OCI-LY1 (cell line): ENCODE measurements at regions not wholly inside any gene's neighbourhood (a gene's known extent, or its start where the extent isn't known, plus 50 kb on each side); places are given as distances from the start of the nearest gene placed in this dataset.

Experiments
- H2AFZ ChIP-seq: fragments of 200-600 bp; sonication (generic), shearing (Covaris generic); 2 replicates; pipeline ENCODE4 v1.6.0; 2014; ENCODE audit warnings: antibody characterized with exemption, mild to moderate bottlenecking, low read length
- H3F3A ChIP-seq: fragments of 200-600 bp; sonication (generic), shearing (Covaris generic); 2 replicates; pipeline ENCODE4 v1.6.0; 2014; ENCODE audit warnings: mild to moderate bottlenecking, antibody characterized with exemption, low read length, moderate library complexity; ENCODE audit not compliant: insufficient read depth
- H3K27ac ChIP-seq: fragments of 200-600 bp; sonication (generic); 2 replicates; pipeline ENCODE4 v1.5.1; 2014; ENCODE audit warnings: low read length, mixed run types, mild to moderate bottlenecking, low read depth; ENCODE audit not compliant: poor library complexity, severe bottlenecking
- H3K27me3 ChIP-seq: fragments of 200-600 bp; sonication (generic); 2 replicates; pipeline ENCODE4 v1.6.0; 2014; ENCODE audit warnings: antibody characterized with exemption, mild to moderate bottlenecking, low read length, moderate library complexity; ENCODE audit not compliant: insufficient read depth
- H3K36me3 ChIP-seq: fragments of 200-600 bp; sonication (generic); 2 replicates; pipeline ENCODE4 v1.6.1; 2014; ENCODE audit warnings: mild to moderate bottlenecking, antibody characterized with exemption, low read length, moderate library complexity, mixed read lengths; ENCODE audit not compliant: insufficient read depth
- H3K4me1 ChIP-seq: fragments of 200-600 bp; sonication (generic); 2 replicates; pipeline ENCODE4 v1.5.1; 2014; ENCODE audit warnings: mild to moderate bottlenecking, low read length, moderate library complexity; ENCODE audit not compliant: insufficient read depth, severe bottlenecking
- H3K4me2 ChIP-seq: fragments of 200-600 bp; sonication (generic), shearing (Covaris generic); 2 replicates; pipeline ENCODE4 v1.6.1; 2014; ENCODE audit warnings: low read length
- H3K4me3 ChIP-seq: fragments of 200-600 bp; sonication (generic); 2 replicates; pipeline ENCODE4 v1.5.1; 2014; ENCODE audit warnings: low read length, low read depth, mild to moderate bottlenecking, mixed read lengths; ENCODE audit not compliant: poor library complexity, severe bottlenecking
- H3K79me2 ChIP-seq: fragments of 200-600 bp; shearing (Covaris generic); 2 replicates; pipeline ENCODE4 v1.6.1; 2016; ENCODE audit warnings: mixed run types, low read length, mixed read lengths; ENCODE audit not compliant: insufficient read depth
- H3K9ac ChIP-seq: fragments of 200-600 bp; sonication (generic), shearing (Covaris generic); 2 replicates; pipeline ENCODE4 v1.6.1; 2014; ENCODE audit warnings: mild to moderate bottlenecking, low read length, mixed read lengths
- H3K9me2 ChIP-seq: fragments of 200-600 bp; sonication (generic), shearing (Covaris generic); 2 replicates; pipeline ENCODE4 v1.6.1; 2014; ENCODE audit warnings: low read depth, mild to moderate bottlenecking, low read length, mixed read lengths
- H3K9me3 ChIP-seq: fragments of 200-600 bp; shearing (Covaris generic); 2 replicates; pipeline ENCODE4 v1.6.1; 2014; ENCODE audit warnings: low read length, mixed read lengths
- H4K20me1 ChIP-seq: fragments of 200-600 bp; sonication (generic), shearing (Covaris generic); 2 replicates; pipeline ENCODE4 v1.6.0; 2016; ENCODE audit warnings: mild to moderate bottlenecking, low read length; ENCODE audit not compliant: insufficient read depth
- EZH2 ChIP-seq: fragments of 200-600 bp; sonication (generic), shearing (Covaris generic); IDR thresholded peaks from 2 replicates; pipeline ENCODE4 v1.8.0; 2017; ENCODE audit warnings: borderline replicate concordance, mixed run types, mild to moderate bottlenecking, antibody characterized with exemption, low read length, moderate library complexity, mixed read lengths
- TF ChIP-seq, protein P1 (sequence below): fragments of 200-600 bp; sonication (generic), shearing (Covaris generic); IDR thresholded peaks from 2 replicates; pipeline ENCODE4 v1.5.1; 2017; ENCODE audit warnings: mild to moderate bottlenecking, antibody characterized with exemption, low read length, moderate library complexity, mixed read lengths

DNA sequence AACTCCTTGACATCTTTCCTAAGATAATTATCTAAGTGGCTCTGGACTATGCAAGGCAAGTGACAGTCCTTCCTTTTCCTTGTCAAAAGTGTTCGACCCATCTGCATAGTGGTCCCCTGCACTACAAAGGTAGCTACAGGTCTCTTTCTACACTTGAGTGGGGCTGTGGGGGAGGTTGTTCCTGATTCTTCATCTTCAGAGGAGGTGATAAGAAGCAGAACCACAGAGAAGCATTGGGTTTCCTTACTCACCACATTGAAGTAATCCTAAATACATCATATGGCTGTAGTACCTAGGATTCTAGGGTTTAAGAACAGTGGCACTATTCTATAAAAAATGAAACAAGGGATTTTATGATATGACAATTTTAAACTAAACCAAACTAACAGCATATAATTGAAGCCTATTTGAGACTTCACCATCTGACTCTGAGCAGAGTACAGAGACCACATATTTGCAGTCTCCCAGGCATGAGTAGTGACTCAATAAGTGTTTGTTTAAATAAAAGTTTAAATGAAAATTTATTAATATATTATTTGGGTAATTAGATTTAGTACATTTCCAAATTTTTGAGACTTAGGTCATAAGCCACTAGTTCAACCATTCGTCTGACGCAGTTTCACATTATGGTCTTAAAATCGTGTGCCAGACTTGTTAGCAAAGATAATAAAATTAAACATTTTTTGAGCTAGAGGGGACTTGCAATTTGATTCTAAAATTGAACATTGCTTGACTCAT, 54.9 kb upstream of the NEK7 start:
- no peak overlapping the region for H3K4me3 ChIP-seq
- H4K20me1 ChIP-seq, result no peaks in the 10 kb centered on the region

DNA sequence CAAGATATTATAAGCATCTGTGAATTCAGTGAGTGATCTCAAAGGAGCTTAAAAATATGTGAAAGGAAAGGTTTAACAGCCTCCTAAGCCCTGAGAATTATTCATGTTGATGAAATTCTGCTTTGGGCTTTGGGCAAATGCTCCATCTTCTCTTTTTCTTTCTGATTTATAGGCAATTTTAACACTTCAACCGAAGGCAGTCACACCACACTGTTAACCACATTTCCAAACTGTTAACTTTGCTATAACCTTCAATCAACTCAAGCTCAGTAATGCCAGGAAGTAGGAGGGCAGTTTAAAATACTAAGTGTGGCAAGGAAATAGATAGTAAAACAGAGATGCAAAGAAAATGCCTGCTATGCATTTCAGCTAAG, 54.4 kb upstream of the NEK7 start:
- no peak overlapping the region for H3K9ac ChIP-seq
- no peak overlapping the region for H2AFZ ChIP-seq
- H3K79me2 ChIP-seq, result no peaks in the 10 kb centered on the region
- H3K9me2 ChIP-seq, result no peaks in the 10 kb centered on the region
- H3K27ac ChIP-seq, result no peak overlapping the region
- no peaks in the 10 kb centered on the region for H3K9me3 ChIP-seq
- H3F3A ChIP-seq, result no peaks in the 10 kb centered on the region
- no peak overlapping the region for H3K4me3 ChIP-seq
- no peaks in the 10 kb centered on the region for H3K4me1 ChIP-seq
- no peaks in the 10 kb centered on the region for H3K36me3 ChIP-seq
- no peaks in the 10 kb centered on the region for H3K27me3 ChIP-seq
- TF ChIP-seq, protein P1, sequence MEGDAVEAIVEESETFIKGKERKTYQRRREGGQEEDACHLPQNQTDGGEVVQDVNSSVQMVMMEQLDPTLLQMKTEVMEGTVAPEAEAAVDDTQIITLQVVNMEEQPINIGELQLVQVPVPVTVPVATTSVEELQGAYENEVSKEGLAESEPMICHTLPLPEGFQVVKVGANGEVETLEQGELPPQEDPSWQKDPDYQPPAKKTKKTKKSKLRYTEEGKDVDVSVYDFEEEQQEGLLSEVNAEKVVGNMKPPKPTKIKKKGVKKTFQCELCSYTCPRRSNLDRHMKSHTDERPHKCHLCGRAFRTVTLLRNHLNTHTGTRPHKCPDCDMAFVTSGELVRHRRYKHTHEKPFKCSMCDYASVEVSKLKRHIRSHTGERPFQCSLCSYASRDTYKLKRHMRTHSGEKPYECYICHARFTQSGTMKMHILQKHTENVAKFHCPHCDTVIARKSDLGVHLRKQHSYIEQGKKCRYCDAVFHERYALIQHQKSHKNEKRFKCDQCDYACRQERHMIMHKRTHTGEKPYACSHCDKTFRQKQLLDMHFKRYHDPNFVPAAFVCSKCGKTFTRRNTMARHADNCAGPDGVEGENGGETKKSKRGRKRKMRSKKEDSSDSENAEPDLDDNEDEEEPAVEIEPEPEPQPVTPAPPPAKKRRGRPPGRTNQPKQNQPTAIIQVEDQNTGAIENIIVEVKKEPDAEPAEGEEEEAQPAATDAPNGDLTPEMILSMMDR, result no peak
- TF ChIP-seq EZH2, result no peak
- no peaks in the 10 kb centered on the region for H4K20me1 ChIP-seq
- no peak overlapping the region for H3K4me2 ChIP-seq

More for the DNA sequence above, 54.9 kb upstream of the NEK7 start:
- no peak overlapping the region for H3K27ac ChIP-seq
- H3K9me2 ChIP-seq, result no peaks in the 10 kb centered on the region
- no peaks in the 10 kb centered on the region for H3K9me3 ChIP-seq
- TF ChIP-seq EZH2, result no peak
- TF ChIP-seq, protein P1, result no peak
- no peak overlapping the region for H3K9ac ChIP-seq
- H2AFZ ChIP-seq, result no peak overlapping the region
- no peaks in the 10 kb centered on the region for H3F3A ChIP-seq
- no peak overlapping the region for H3K4me2 ChIP-seq
- H3K79me2 ChIP-seq, result no peaks in the 10 kb centered on the region
- H3K4me1 ChIP-seq, result no peaks in the 10 kb centered on the region
- no peaks in the 10 kb centered on the region for H3K27me3 ChIP-seq
- H3K36me3 ChIP-seq, result no peaks in the 10 kb centered on the region

DNA sequence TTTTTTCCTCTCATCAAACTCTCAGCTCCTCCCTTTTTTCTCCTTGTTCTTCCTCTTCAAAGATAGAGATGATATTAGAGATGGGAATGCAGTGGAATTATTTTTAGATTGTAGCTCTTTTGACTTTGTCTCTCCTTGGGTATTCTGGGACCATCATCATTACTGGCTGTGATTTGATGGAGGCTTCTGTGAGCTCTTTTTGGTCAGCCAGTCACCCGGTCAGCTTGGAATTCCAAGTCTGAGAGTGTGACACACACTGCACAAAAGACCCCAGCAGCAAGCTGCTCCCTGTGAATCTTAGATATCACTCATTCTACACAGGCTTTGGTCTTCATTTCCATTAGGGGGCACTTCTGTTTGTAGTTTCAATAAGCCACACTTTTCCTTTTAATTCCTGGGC, 51.6 kb upstream of the NEK7 start:
- Histone ChIP-seq H3K9me2 (no peaks in the 10 kb centered on the region), H3K27ac (no peak overlapping the region)
- TF ChIP-seq, protein P1, result no peak
- TF ChIP-seq EZH2, result no peak

More for the DNA sequence above, 51.6 kb upstream of the NEK7 start:
- Histone ChIP-seq H3K4me2 (no peak overlapping the region), H3K4me1 (no peaks in the 10 kb centered on the region), H3K79me2 (no peaks in the 10 kb centered on the region), H3K27me3 (no peaks in the 10 kb centered on the region), H4K20me1 (no peaks in the 10 kb centered on the region), H3K9ac (no peak overlapping the region), H2AFZ (no peak overlapping the region), H3F3A (no peaks in the 10 kb centered on the region), H3K36me3 (no peaks in the 10 kb centered on the region), H3K4me3 (no peak overlapping the region), H3K9me3 (no peaks in the 10 kb centered on the region)
